Keratinocyte (primary cell): ENCODE measurements at regions not wholly inside any gene's neighbourhood (a gene's known extent, or its start where the extent isn't known, plus 50 kb on each side); places are given as distances from the start of the nearest gene placed in this dataset.

Source experiments
- DNase-seq: peaks from one replicate; pipeline ENCODE4 v3.0.0-alpha.2; 2011; ENCODE audit warnings: low read depth, missing footprints, low spot score
- FAIRE-seq: peaks from 2 replicates; lab custom pipeline; 2011; peaks lifted over from hg19 to GRCh38; lab: Jason Lieb, UNC
- H2AFZ ChIP-seq: 2 replicates; pipeline ENCODE4 v1.6.0; 2012; ENCODE audit warnings: low read length, control low read depth, inconsistent platforms; ENCODE audit not compliant: control insufficient read depth
- H3K27ac ChIP-seq: 2 replicates; pipeline ENCODE4 v1.5.1; 2011; ENCODE audit warnings: low read length; ENCODE audit not compliant: control insufficient read depth, insufficient read depth
- H3K27me3 ChIP-seq: 3 replicates; pipeline ENCODE4 v1.6.0; 2011; ENCODE audit warnings: low read length; ENCODE audit not compliant: control insufficient read depth, insufficient read depth; ENCODE audit errors: extremely low read depth
- H3K36me3 ChIP-seq, 2 experiments: 2 replicates in 1 of 2; 3 replicates in 1 of 2; pipeline ENCODE4 v1.5.1; 2011; ENCODE audit warnings: low read length in 2 of 2, mild to moderate bottlenecking in 1 of 2; ENCODE audit not compliant: control insufficient read depth in 2 of 2, insufficient read depth in 2 of 2; ENCODE audit errors: extremely low read depth in 1 of 2
- H3K4me1 ChIP-seq: 3 replicates; pipeline ENCODE4 v1.5.1; 2011; ENCODE audit warnings: low read length; ENCODE audit not compliant: control insufficient read depth, insufficient read depth; ENCODE audit errors: extremely low read depth
- H3K4me2 ChIP-seq: 3 replicates; pipeline ENCODE4 v1.6.0; 2011; ENCODE audit warnings: low read depth, low read length; ENCODE audit not compliant: control insufficient read depth, insufficient read depth; ENCODE audit errors: extremely low read depth
- H3K4me3 ChIP-seq, 3 experiments: fragments of 200-600 bp in 1 of 3; sonication (generic) in 1 of 3; 2 replicates in 2 of 3; 3 replicates in 1 of 3; pipeline ENCODE4 v1.5.1; 2011 to 2016; ENCODE audit warnings: low read length in 3 of 3, mild to moderate bottlenecking in 3 of 3, control low read depth in 2 of 3, inconsistent platforms in 1 of 3, low read depth in 1 of 3, mixed read lengths in 1 of 3, mixed run types in 1 of 3, moderate library complexity in 1 of 3; ENCODE audit not compliant: control insufficient read depth in 2 of 3, insufficient read depth in 2 of 3; ENCODE audit errors: extremely low read depth in 1 of 3
- H3K79me2 ChIP-seq: 2 replicates; pipeline ENCODE4 v1.6.0; 2012; ENCODE audit warnings: low read length; ENCODE audit not compliant: control insufficient read depth, insufficient read depth
- H3K9ac ChIP-seq: 3 replicates; pipeline ENCODE4 v1.6.0; 2011; ENCODE audit warnings: low read length; ENCODE audit not compliant: control insufficient read depth, insufficient read depth; ENCODE audit errors: extremely low read depth
- H3K9me1 ChIP-seq: 3 replicates; pipeline ENCODE4 v1.6.0; 2011; ENCODE audit warnings: low read length; ENCODE audit not compliant: control insufficient read depth, insufficient read depth; ENCODE audit errors: extremely low read depth
- H3K9me3 ChIP-seq: 2 replicates; pipeline ENCODE4 v1.5.1; 2012; ENCODE audit warnings: low read depth, low read length; ENCODE audit not compliant: control insufficient read depth
- H4K20me1 ChIP-seq: 3 replicates; pipeline ENCODE4 v1.6.0; 2011; ENCODE audit warnings: low read length; ENCODE audit not compliant: control insufficient read depth, insufficient read depth; ENCODE audit errors: extremely low read depth
- EZH2 ChIP-seq: IDR thresholded peaks from one replicate; pipeline ENCODE4 v1.6.1; 2012; ENCODE audit warnings: inconsistent platforms, mild to moderate bottlenecking, low read length, moderate library complexity
- dilution Hi-C: fragments of 300-500 bp; cut with MboI; formaldehyde crosslinking; loops from one replicate; pipeline ENCODE4 v1.7.0; 2020; ENCODE audit warnings: low sequenced_read_pairs; ENCODE audit not compliant: extremely low pct_ligation_motif_present
- TF ChIP-seq, protein P1 (sequence below), 3 experiments: IDR thresholded peaks in 1 of 3; conservative IDR thresholded peaks in 1 of 3; optimal IDR thresholded peaks in 1 of 3; 2 replicates in 2 of 3; 3 replicates in 1 of 3; pipeline versions ENCODE3 to v1.5.1; 2011; ENCODE audit warnings: low read length in 3 of 3, mild to moderate bottlenecking in 3 of 3, moderate library complexity in 2 of 3, control low read depth in 1 of 3, inconsistent platforms in 1 of 3; ENCODE audit not compliant: insufficient read depth in 2 of 3; ENCODE audit errors: extremely low read depth in 1 of 3

DNA sequence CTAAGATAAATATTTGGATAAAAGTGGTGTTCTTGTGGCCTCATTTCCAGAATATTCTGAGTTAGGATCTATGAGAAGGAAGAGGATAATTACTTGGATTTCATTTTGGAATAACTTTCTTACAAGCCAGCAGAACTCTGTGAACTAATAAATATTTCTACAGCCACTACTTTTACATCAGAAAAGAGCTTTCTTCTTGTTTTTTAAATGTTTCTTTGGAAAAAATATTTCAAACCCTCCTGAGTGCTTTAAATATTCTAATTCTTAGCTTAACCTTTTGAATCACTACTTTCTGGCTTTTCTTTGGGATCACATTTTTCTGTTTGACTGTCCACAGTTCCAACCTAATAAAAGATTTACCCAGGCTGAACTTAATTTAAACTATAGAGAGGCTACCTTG, 279.2 kb upstream of the PHYHIPL start:
- dilution Hi-C loops: no loop called here

DNA sequence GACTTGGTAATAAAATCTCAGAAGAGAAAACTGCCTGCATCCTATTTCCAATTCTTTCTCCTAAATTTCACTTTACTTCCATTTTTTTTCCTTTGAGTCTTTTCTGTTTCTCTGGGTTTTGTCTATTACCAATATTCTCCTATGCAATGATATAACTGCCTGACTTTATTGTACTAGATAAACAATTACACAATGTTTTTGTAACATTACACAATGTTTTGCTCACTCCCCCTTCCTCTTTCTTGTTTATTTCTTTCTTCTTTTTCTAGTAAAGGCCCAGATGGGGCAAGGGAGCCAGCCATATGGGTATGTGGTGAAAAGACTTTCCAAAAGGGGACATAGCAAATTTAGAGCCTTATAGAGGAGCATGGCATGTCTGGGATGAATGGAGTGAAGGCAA, 278.7 kb upstream of the PHYHIPL start:
- no peak overlapping the region for H3K9ac ChIP-seq
- FAIRE-seq: no peak
- H3K27ac ChIP-seq: no peak overlapping the region
- no peak overlapping the region for H3K4me2 ChIP-seq
- H3K4me3 ChIP-seq: no peak overlapping the region
- no peaks in the 10 kb centered on the region for H4K20me1 ChIP-seq
- no peaks in the 10 kb centered on the region for H3K9me1 ChIP-seq
- no peaks in the 10 kb centered on the region for H3K4me1 ChIP-seq
- H2AFZ ChIP-seq: no peak overlapping the region
- no peaks in the 10 kb centered on the region for H3K9me3 ChIP-seq
- no peaks in the 10 kb centered on the region for H3K27me3 ChIP-seq
- no peaks in the 10 kb centered on the region for H3K79me2 ChIP-seq
- no peaks in the 10 kb centered on the region for H3K36me3 ChIP-seq
- dilution Hi-C loops: no loop called here
- TF ChIP-seq, protein P1, sequence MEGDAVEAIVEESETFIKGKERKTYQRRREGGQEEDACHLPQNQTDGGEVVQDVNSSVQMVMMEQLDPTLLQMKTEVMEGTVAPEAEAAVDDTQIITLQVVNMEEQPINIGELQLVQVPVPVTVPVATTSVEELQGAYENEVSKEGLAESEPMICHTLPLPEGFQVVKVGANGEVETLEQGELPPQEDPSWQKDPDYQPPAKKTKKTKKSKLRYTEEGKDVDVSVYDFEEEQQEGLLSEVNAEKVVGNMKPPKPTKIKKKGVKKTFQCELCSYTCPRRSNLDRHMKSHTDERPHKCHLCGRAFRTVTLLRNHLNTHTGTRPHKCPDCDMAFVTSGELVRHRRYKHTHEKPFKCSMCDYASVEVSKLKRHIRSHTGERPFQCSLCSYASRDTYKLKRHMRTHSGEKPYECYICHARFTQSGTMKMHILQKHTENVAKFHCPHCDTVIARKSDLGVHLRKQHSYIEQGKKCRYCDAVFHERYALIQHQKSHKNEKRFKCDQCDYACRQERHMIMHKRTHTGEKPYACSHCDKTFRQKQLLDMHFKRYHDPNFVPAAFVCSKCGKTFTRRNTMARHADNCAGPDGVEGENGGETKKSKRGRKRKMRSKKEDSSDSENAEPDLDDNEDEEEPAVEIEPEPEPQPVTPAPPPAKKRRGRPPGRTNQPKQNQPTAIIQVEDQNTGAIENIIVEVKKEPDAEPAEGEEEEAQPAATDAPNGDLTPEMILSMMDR (optimal IDR thresholded peaks at IDR 0.05 in 1 of 3, IDR thresholded peaks at IDR 0.05 in 1 of 3, conservative IDR thresholded peaks at IDR 0.05 in 1 of 3; ENCODE audit: extremely low read depth in 1 of 3, insufficient read depth in 2 of 3, low read length in 3 of 3): no peak
- TF ChIP-seq EZH2: no peak
- no peak for DNase-seq

More for the DNA sequence above, 279.2 kb upstream of the PHYHIPL start:
- TF ChIP-seq EZH2: no peak
- TF ChIP-seq, protein P1 (optimal IDR thresholded peaks at IDR 0.05 in 1 of 3, IDR thresholded peaks at IDR 0.05 in 1 of 3, conservative IDR thresholded peaks at IDR 0.05 in 1 of 3; ENCODE audit: extremely low read depth in 1 of 3, insufficient read depth in 2 of 3, low read length in 3 of 3): no peak
- H3K27me3 ChIP-seq: no peaks in the 10 kb centered on the region
- DNase-seq: no peak
- H2AFZ ChIP-seq: no peak overlapping the region
- H3K36me3 ChIP-seq: no peaks in the 10 kb centered on the region
- no peaks in the 10 kb centered on the region for H3K9me1 ChIP-seq
- H3K9ac ChIP-seq: no peak overlapping the region
- no peaks in the 10 kb centered on the region for H3K4me1 ChIP-seq
- H3K79me2 ChIP-seq: no peaks in the 10 kb centered on the region
- H3K27ac ChIP-seq: no peak overlapping the region
- H3K4me3 ChIP-seq: no peak overlapping the region
- FAIRE-seq: no peak
- H3K9me3 ChIP-seq: no peaks in the 10 kb centered on the region
- no peaks in the 10 kb centered on the region for H4K20me1 ChIP-seq
- H3K4me2 ChIP-seq: no peak overlapping the region
